ENCODE measurements at regions not wholly inside any gene's neighbourhood (a gene's known extent, or its start where the extent isn't known, plus 50 kb on each side); places are given as distances from the start of the nearest gene placed in this dataset.

DNA sequence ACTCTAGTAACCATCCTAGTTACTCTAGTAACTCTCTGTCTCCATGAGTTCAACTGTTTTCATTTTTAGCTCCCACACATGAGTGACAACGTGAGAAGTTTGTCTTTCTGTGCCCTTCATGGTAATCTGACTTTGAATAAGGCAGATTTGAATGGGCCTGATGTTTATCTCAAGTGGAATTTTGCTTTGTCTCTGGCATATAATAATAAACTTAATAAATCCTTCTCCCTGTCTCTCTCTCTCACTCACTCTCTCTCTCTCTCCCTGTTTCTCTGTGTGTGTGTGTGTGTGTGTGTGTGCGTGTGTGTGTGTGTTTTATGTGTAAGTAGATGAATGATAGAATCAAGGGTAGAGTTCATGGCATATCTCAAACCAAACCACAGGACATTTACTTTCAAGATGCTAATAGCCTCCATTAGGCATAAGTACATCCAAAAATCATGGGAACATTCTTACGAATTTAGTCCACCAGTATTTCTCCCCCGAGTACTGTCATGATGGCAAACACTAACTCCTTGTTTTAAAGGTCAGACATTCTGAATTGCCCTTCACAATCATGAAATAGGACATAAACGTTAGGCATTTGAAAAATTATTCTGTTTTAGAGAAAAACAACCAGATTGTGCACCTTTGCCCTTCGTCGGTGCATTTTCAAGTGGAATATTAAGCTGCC, 193.1 kb downstream of the SPATA18 start:
- TF ChIP-seq POLR2AphosphoS5 (IDR thresholded peaks at IDR 0.05; ENCODE audit: low read depth, low read length) (no peak), POLR2A (IDR thresholded peaks at IDR 0.05; ENCODE audit: low read depth, low read length) (no peak), TAF1 (IDR thresholded peaks at IDR 0.05; ENCODE audit: borderline replicate concordance, low read depth, low read length) (no peak)
